ENCODE measurements at regions not wholly inside any gene's neighbourhood (a gene's known extent, or its start where the extent isn't known, plus 50 kb on each side); places are given as distances from the start of the nearest gene placed in this dataset.
"Not testable (repeated sequence)": the region's sequence is repeated elsewhere in the genome, so short reads cannot be mapped to it uniquely, and the experiment has no call there.

DNA sequence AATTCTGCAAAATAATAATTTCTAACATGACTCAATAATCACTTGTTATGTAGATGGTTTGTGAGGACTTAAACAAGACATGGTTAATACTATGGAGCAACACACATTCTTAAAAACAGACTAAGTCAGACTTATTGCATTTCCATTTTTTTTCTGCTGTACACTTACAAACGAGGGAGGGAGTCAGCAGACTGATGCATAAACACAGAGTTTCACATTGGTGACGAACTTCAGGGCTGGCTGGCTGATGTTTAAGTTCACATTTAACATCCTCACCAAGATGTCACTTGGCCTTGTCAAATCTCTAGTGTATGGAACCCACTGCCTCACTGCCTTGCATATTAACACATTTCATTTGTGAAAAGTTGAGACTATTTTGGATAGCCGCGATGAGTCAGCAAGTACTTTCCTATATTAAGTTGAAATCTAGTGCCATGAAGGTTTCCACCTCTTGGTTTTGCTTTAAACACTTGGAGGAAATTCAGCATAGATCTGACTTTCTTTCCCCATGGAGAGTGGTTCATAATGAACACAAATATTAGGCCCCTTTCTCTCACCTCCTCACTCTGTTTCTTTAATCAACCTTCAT is 337.5 kb upstream of the RUNX1 start:
- DNase-seq: no peak

DNA sequence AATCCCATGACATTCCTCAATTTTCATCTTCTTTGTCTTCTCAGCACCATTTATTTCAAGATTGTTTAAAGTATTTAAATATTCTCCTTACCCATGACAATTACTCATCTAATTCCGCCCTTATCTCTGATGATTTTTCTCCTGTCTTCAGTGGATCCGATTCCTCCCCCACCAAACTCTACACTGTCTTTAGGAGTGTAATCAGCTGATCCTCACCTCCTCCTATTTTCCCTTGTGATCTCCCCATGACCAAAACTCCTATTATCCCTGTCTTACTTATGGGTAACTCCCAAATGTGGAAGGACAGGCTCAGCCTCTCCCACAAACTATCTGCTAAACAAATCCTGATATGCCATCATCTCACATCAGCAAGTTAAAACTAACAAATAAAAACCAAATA is 335.3 kb upstream of the RUNX1 start:
- no peak for DNase-seq

DNA sequence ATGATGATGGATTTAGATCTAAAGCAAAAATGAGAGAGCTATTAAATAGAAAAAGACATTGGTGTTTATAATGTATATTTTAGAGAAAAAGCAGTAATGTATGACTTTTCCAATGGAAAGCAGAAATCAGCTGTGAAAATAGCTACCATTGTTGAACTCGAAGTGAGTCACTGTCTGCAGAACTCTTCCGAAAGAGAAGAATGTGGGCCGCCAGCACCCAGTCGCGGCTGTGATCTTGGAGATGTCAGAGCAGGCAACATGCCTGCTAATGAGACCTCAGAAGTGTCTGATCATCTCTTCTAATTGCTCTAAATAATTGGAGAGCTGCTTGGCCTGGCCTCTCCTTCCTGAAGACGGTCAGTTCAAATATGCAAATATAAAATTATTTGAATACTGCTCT is 333.6 kb upstream of the RUNX1 start:
- no peak for DNase-seq

DNA sequence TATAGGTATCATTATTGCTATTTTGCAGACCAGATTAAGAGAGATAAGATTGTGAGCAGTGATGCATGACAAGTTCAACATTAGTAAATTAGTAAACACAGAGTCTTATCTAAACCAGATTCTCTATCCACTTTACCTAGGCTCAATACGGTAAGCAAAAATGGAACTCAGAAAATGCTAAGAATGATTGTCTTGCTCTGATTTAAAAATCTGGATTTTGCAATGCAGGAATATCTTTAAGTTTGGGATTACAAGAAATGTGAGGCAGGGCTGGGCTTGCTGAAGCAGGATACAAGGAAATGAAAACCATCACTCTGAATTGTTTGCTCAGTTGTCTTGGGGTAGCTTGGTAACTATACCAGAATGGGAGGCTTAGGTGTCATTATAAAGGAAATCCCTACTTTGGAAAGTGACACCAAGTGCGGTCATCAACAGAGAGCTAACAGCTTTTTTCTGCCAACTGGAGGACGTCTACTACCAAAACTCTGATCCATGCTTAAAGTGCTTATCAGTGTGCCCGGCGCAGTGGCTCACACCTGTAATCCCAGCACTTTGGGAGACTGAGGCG is 332.7 kb upstream of the RUNX1 start:
- no peak for DNase-seq

DNA sequence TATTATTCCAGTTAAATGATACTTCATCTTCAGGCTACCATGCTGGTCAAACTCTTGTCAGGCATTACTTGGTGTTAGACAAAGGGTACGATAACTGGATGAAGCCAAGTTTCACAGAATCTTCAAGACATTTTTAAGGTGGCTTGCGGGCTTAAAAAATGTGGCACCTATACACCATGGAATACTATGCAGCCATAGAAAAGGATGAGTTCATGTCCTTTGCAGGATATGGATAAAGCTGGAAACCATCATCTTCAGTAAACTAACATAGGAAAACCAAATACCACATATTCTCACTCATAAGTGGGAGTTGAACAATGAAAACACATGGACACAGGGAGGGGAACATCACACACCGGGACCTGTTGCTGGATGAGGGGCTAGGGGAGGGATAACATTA is 331.2 kb upstream of the RUNX1 start:
- DNase-seq: not testable (repeated sequence)

- DNase-seq: no peak
Observed at GRCh38 chr21:35378881-35379280, 329.8 kb upstream of the RUNX1 start.

GRCh38 chr21:35377505-35378090 is 328.5 kb upstream of the RUNX1 start:
- DNase-seq: no peak

- no peak for DNase-seq
Observed at GRCh38 chr21:35376406-35377135, 327.5 kb upstream of the RUNX1 start.

GRCh38 chr21:35375115-35375514 is 326.0 kb upstream of the RUNX1 start:
- DNase-seq: no peak

GRCh38 chr21:35373998-35374397 is 324.9 kb upstream of the RUNX1 start:
- DNase-seq: no peak

- no peak for DNase-seq
Observed at GRCh38 chr21:35372201-35372600, 323.1 kb upstream of the RUNX1 start.

- no peak for DNase-seq
Observed at GRCh38 chr21:35370671-35371070, 321.6 kb upstream of the RUNX1 start.

GRCh38 chr21:35370071-35370470 is 321.0 kb upstream of the RUNX1 start:
- no peak for DNase-seq

DNA sequence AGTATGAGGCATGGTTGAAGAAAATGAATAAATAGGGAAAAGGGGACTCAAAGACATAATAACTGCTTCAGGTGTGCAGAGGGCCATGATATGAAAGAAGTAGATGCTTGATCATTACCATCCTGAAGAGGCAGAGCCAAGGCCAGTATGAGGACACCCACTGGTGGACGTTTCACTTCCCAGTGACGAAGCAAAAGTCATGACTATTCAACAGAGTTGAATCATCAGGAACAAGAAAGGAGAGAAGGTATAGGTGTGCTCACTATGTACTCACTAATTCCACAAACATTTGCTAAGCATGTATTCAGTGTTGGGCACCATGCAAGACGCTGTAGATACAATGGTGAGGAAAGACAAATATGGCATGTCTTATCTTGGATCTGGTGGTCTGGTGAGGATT is 319.2 kb upstream of the RUNX1 start:
- DNase-seq: no peak

GRCh38 chr21:35367553-35367952 is 318.5 kb upstream of the RUNX1 start:
- DNase-seq: no peak

DNA sequence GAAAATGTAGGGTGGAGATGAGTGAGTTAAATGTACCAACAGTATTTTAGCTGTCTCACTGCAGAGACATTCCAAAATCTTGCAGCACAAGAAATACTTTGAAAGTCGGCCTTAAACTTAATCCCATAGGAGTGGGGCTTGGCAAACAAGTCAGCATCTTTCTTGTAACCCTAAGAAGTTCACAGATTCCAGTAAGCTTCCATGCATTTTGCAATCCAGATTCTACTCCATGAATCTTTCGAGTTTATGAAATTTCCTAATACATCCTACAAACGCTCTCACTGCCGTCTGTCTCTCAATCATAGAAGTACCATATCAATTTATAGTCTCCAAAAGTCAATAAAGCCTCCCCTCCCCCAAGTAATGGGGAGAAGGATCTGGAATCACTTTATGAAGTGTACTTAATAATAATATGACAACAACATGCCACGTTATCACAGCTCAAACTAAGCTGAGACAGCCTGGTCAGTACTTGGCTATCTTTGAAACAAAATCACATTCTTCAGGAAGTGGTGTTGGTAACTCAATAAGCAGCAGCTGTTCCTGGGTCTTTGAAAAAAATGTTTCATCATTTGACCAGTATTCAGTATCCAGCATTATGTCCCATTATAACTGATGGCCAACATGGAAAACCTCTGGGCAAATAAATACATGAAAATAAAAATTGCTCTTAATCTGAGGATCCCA is 317.4 kb upstream of the RUNX1 start:
- DNase-seq: no peak

- no peak for DNase-seq
Observed at GRCh38 chr21:35363458-35363857, 314.4 kb upstream of the RUNX1 start.

- no peak for DNase-seq
Observed at GRCh38 chr21:35361988-35362387, 312.9 kb upstream of the RUNX1 start.

DNA sequence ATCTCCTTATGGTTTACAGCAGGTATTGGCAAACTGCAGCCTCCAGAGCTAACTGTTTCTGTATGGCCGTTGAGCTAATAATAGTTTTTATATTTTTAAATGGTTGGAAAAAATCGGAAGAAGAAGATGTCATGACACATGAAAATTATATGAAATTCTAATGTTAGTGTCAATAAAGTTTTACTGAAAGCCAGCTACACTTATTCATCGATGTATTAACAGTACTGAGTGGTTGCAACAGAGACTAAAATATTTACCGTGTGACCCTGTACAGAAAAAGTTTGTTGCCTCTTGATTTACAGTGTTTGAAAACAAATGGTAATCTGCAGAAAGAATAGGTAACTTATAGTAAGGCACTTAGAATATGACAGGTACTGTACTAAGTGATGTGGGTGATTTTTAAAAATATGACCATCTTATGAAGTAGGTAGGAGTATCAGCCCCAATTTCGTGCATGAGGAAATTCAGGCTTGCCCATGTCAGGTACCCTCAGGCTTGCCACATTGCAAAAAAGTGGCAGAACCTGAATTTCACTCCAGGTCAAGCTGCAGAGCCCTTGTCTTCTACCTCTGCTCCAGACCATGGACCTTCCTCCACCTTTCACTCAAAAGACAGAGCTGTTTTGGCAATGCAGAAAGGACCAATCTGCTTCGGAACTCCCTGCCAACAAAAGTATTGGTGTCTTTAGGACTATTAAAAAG is 311.9 kb upstream of the RUNX1 start:
- no peak for DNase-seq

GRCh38 chr21:35359076-35359475 is 310.0 kb upstream of the RUNX1 start:
- no peak for DNase-seq

GRCh38 chr21:35358008-35358407 is 308.9 kb upstream of the RUNX1 start:
- no peak for DNase-seq

DNA sequence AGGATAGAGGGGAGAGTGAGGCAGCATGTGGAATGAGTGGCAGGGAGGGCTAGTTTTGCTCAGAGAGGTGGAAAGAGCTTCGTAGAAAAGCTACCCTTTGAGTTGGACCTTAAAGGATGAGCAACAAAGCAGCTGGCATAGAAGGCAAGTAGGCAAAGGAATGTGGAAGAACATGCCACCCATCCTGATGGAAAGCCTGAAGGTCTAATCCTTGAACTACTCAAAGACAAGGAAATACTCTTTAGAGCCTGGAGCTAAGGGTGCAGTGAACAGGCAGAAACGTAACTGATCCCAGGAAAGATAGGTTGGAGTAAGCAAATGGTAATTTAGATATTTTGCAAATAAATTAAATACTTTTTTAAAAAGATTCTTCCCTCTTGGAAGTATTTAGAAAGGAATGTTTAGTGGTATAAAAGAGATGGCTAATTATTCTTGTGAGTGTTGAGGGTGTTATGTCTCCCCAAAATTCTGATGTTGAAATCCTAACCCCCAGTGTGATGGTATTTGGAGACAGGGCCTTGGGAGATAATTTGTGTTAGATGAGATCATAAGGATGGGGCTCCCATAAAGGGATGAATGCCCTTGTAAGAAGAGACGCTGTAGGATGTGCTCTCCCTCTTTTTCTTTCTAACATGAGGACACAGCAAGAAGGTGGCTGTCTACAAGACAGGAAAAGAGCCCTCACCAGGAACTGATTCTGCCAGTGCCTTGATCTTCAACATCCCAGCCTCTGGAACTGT is 308.1 kb upstream of the RUNX1 start:
- no peak for DNase-seq

All from effector CD4-positive, alpha-beta T cell (primary cell).